Large intestine (tissue), 3 donors: ENCODE measurements at regions not wholly inside any gene's neighbourhood (a gene's known extent, or its start where the extent isn't known, plus 50 kb on each side); places are given as distances from the start of the nearest gene placed in this dataset.

Source experiments
- DNase-seq, 2 donors: peaks; one replicate each; pipeline versions ENCODE4 v3.0.0 to v3.0.0-alpha.2; 2013
- H3K27ac ChIP-seq: one replicate; pipeline ENCODE4 v1.5.1; 2013; ENCODE audit warnings: low read length
- H3K27me3 ChIP-seq: 2 replicates; pipeline ENCODE4 v1.6.1; 2013; ENCODE audit warnings: low read length; ENCODE audit not compliant: control insufficient read depth, insufficient read depth
- H3K36me3 ChIP-seq: 2 replicates; pipeline ENCODE4 v1.6.1; 2013; ENCODE audit warnings: low read length; ENCODE audit not compliant: control insufficient read depth, insufficient read depth
- H3K4me1 ChIP-seq: one replicate; pipeline ENCODE4 v1.6.1; 2013; ENCODE audit warnings: low read length; ENCODE audit not compliant: control insufficient read depth, insufficient read depth
- H3K4me3 ChIP-seq: one replicate; pipeline ENCODE4 v1.5.1; 2013; ENCODE audit warnings: low read length
- H3K9me3 ChIP-seq: one replicate; pipeline ENCODE4 v1.6.1; 2013; ENCODE audit warnings: mild to moderate bottlenecking, low read depth, low read length, moderate library complexity; ENCODE audit not compliant: control insufficient read depth
- WGBS: methylation state at CpG from one replicate; pipeline ENCODE4 v1.1.5; 2013; ENCODE audit warnings: low lambda C conversion rate; ENCODE audit not compliant: insufficient coverage; 5-methylcytosine and 5-hydroxymethylcytosine counted together

- Histone ChIP-seq H3K27ac (no peak overlapping the region), H3K27me3 (no peaks in the 10 kb centered on the region), H3K9me3 (no peaks in the 10 kb centered on the region), H3K36me3 (no peaks in the 10 kb centered on the region), H3K4me1 (no peaks in the 10 kb centered on the region), H3K4me3 (no peak overlapping the region)
- DNase-seq: no peak
- no CpG with 5 or more reads among the region's 2 CpGs for whole genome bisulfite sequencing
Observed at GRCh38 chr18:25455646-25456045, 103.7 kb upstream of the ZNF521 start.

DNA sequence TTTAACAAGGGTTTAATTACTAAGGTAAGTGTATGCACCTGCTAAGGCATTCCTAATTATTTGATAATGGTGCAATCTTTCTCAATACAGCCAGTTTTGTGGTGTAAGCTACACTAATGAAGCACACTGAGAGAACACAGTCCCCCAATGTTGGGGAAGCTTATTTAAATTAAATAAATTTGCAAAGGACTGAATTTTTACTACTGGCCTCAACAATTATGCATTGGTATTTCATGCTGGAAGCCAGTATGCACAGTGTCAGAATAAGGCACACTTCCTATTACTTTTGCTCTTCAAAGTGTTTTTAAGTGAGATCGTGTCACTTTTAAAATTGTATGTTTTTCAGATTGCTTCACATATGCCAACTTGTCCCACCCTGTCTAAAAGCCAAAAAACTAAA lies 103.2 kb upstream of the ZNF521 start:
- 100% methylated on average over 1 of the region's 1 CpG for WGBS
- H3K4me3 ChIP-seq: no peak overlapping the region
- H3K36me3 ChIP-seq: no peaks in the 10 kb centered on the region
- no peak overlapping the region for H3K27ac ChIP-seq
- DNase-seq: no peak
- no peaks in the 10 kb centered on the region for H3K9me3 ChIP-seq
- H3K4me1 ChIP-seq: no peaks in the 10 kb centered on the region
- no peaks in the 10 kb centered on the region for H3K27me3 ChIP-seq

GRCh38 chr18:25454730-25455129 lies 102.8 kb upstream of the ZNF521 start:
- no peak overlapping the region for H3K27ac ChIP-seq
- no peak for DNase-seq
- no peaks in the 10 kb centered on the region for H3K27me3 ChIP-seq
- no peaks in the 10 kb centered on the region for H3K9me3 ChIP-seq
- no peaks in the 10 kb centered on the region for H3K36me3 ChIP-seq
- H3K4me1 ChIP-seq: no peaks in the 10 kb centered on the region
- WGBS: no CpG with 5 or more reads among the region's 3 CpGs
- no peak overlapping the region for H3K4me3 ChIP-seq

DNA sequence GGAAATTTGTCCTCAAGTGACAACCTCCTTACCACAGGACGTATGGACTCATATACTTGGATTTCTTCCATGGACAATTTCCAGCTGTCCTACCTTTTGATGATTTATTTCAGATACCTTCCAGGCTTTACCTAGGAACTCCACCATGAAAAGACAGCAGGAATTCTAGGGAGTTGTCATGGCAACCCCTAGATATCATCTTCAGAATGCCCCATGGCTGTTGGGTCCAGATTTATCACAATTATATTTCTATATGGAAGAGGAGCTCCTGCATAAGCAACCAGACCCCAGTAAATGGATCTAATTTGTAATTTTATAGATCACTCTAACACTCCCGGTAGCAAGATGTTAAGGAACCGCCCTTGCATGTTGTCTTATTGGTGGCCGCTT lies 102.3 kb upstream of the ZNF521 start:
- Histone ChIP-seq H3K9me3 (no peaks in the 10 kb centered on the region), H3K4me1 (no peaks in the 10 kb centered on the region), H3K4me3 (no peak overlapping the region), H3K36me3 (no peaks in the 10 kb centered on the region), H3K27me3 (no peaks in the 10 kb centered on the region), H3K27ac (no peak overlapping the region)
- DNase-seq: no peak
- WGBS: 100% methylated on average over 2 of the region's 4 CpGs

- no peak overlapping the region for H3K27ac ChIP-seq
- no peaks in the 10 kb centered on the region for H3K9me3 ChIP-seq
- no peak overlapping the region for H3K4me3 ChIP-seq
- H3K4me1 ChIP-seq: no peaks in the 10 kb centered on the region
- DNase-seq: no peak
- 60% methylated on average over 2 of the region's 7 CpGs for WGBS
- no peaks in the 10 kb centered on the region for H3K36me3 ChIP-seq
- H3K27me3 ChIP-seq: no peaks in the 10 kb centered on the region
Observed at GRCh38 chr18:25453556-25454269, 101.7 kb upstream of the ZNF521 start.

DNA sequence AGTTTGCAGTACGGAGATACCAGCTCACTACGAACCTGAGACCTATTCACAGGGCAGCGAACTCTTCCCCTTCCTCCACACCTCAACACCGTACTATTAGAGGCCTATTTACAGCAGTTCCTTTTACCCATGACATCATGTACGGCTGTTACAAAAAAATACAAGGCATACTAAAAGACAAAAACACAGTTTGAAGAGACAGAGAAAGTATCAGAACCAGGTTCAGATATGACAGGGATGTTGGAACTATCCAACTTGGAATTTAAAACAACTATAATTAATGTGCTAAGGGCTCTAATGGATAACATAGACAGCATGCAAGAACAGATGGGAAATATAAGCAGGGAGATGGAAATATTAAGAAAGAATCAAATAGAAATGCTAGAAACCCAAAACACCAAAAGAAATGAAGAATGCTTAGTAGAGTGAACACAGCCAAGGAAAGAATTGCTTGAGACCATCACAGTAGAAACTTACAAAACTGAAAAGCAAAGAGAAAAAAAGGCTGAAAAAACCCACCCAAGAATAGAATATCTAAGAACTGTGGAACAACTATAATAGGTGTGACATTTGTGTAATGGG lies 99.2 kb upstream of the ZNF521 start:
- no peaks in the 10 kb centered on the region for H3K36me3 ChIP-seq
- no peaks in the 10 kb centered on the region for H3K4me1 ChIP-seq
- H3K4me3 ChIP-seq: no peak overlapping the region
- DNase-seq: no peak
- 83% methylated on average over 1 of the region's 5 CpGs for WGBS
- no peaks in the 10 kb centered on the region for H3K9me3 ChIP-seq
- no peak overlapping the region for H3K27ac ChIP-seq
- H3K27me3 ChIP-seq: no peaks in the 10 kb centered on the region

GRCh38 chr18:25449046-25449445 lies 97.1 kb upstream of the ZNF521 start:
- H3K4me1 ChIP-seq: no peaks in the 10 kb centered on the region
- no peaks in the 10 kb centered on the region for H3K9me3 ChIP-seq
- no peaks in the 10 kb centered on the region for H3K27me3 ChIP-seq
- no peak overlapping the region for H3K4me3 ChIP-seq
- DNase-seq: no peak
- no peaks in the 10 kb centered on the region for H3K36me3 ChIP-seq
- H3K27ac ChIP-seq: no peak overlapping the region

GRCh38 chr18:25446972-25447371 lies 95.0 kb upstream of the ZNF521 start:
- no peak for DNase-seq
- 56% methylated on average over 1 of the region's 3 CpGs for WGBS

DNA sequence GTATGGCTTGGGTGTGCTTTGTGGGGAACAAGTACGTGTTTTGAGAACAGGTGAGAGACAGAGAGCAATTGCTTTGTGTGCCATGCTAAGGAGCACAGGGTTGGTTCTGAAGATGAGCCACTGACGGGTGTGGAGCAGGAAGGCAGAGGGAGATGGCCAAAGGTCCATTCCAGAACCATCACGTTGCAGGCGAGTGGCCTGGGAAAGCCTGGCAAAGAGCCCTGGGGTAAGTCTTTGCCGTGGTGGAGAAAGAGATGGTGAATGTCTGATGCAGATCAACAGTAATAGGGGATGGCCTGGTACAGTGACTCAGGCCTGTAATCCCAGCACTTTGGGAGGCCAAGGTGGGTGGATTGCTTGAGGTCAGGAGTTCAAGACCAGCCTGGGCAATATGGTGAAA lies 93.5 kb upstream of the ZNF521 start:
- no peak for DNase-seq
- H3K36me3 ChIP-seq: no peaks in the 10 kb centered on the region
- H3K4me3 ChIP-seq: no peak overlapping the region
- no peaks in the 10 kb centered on the region for H3K9me3 ChIP-seq
- no peak overlapping the region for H3K27ac ChIP-seq
- WGBS: 74% methylated on average over 2 of the region's 5 CpGs
- H3K27me3 ChIP-seq: no peaks in the 10 kb centered on the region
- H3K4me1 ChIP-seq: no peaks in the 10 kb centered on the region

More at GRCh38 chr18:25446972-25447371, 95.0 kb upstream of the ZNF521 start:
- Histone ChIP-seq H3K4me1 (no peaks in the 10 kb centered on the region), H3K36me3 (no peaks in the 10 kb centered on the region), H3K27me3 (no peaks in the 10 kb centered on the region), H3K9me3 (no peaks in the 10 kb centered on the region), H3K4me3 (no peak overlapping the region), H3K27ac (no peak overlapping the region)

- H3K9me3 ChIP-seq: no peaks in the 10 kb centered on the region
- H3K27ac ChIP-seq: no peak overlapping the region
- no peaks in the 10 kb centered on the region for H3K4me1 ChIP-seq
- no peaks in the 10 kb centered on the region for H3K36me3 ChIP-seq
- DNase-seq: no peak
- H3K27me3 ChIP-seq: no peaks in the 10 kb centered on the region
- H3K4me3 ChIP-seq: no peak overlapping the region
Observed at GRCh38 chr18:25443776-25444175, 91.8 kb upstream of the ZNF521 start.

DNA sequence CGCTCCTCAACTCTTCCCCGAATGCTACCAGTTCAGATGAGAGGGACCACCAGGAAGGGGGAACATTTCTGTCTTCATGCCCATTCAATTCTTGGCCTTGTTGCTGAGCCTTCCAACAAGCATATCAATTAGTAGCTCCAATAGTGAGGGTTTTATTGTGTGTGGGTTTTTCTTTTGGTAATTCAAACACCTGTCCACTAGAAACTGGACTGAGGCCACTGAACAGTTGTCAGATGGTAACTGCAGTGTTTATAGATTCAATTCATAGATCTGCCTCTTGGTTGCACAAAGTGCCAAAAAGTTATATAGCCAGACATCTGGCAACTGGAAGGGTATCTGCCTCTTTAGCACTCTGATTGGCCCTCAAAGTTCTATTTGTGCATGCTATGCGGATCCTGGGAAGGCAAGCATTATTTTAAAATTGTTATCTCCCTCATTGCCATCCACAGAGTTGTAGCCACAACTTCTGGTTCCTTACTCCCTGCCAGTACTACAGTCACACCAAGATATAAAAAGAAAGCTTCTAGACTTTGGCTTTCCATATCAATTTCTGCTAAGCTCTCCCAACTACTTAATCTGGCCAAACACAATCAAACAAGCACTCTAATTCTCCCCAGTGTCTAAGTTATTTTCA lies 83.3 kb upstream of the ZNF521 start:
- no peak overlapping the region for H3K4me3 ChIP-seq
- DNase-seq: no peak
- H3K27me3 ChIP-seq: no peaks in the 10 kb centered on the region
- H3K9me3 ChIP-seq: no peaks in the 10 kb centered on the region
- WGBS: no CpG with 5 or more reads among the region's 3 CpGs
- no peaks in the 10 kb centered on the region for H3K4me1 ChIP-seq
- no peaks in the 10 kb centered on the region for H3K36me3 ChIP-seq
- H3K27ac ChIP-seq: no peak overlapping the region
